ENCODE measurements at regions not wholly inside any gene's neighbourhood (a gene's known extent, or its start where the extent isn't known, plus 50 kb on each side); places are given as distances from the start of the nearest gene placed in this dataset.

GRCh38 chr18:75970212-75970611 lies 524.8 kb downstream of the ZNF516 start:
- no peak for TF ChIP-seq CTCF (conservative IDR thresholded peaks at IDR 0.05; ENCODE audit: low read length)
- no peak for TF ChIP-seq EZH2phosphoT487 (IDR thresholded peaks at IDR 0.05; ENCODE audit: borderline replicate concordance, low read depth, low read length)
